ENCODE measurements at regions not wholly inside any gene's neighbourhood (a gene's known extent, or its start where the extent isn't known, plus 50 kb on each side); places are given as distances from the start of the nearest gene placed in this dataset.

- WGBS (ENCODE audit: insufficient coverage, insufficient replicate concordance, low lambda C conversion rate, missing lambda C conversion rate) = 0% methylated on average over 2 of the region's 2 CpGs
- no peak overlapping the region for H3K4me3 ChIP-seq
- H3K4me2 ChIP-seq (ENCODE audit: control insufficient read depth, insufficient read depth) = no peak overlapping the region
- CTCF ChIA-PET = no interaction called here
- no peaks in the 10 kb centered on the region for H4K20me1 ChIP-seq (ENCODE audit: control insufficient read depth, insufficient read depth)
- H3K27me3 ChIP-seq (replicated peaks in 1 of 2; ENCODE audit: control insufficient read depth in 2 of 2, insufficient read depth in 2 of 2, low read length in 1 of 2) = no peaks in the 10 kb centered on the region
- DNase-seq (ENCODE audit: low read depth, low spot score) = no peak
- no peak overlapping the region for H2AFZ ChIP-seq (ENCODE audit: control insufficient read depth, low read depth, low read length)
- H3K9me3 ChIP-seq (replicated peaks; ENCODE audit: control insufficient read depth, insufficient read depth, low read length) = no peaks in the 10 kb centered on the region
- intact Hi-C loops (cut with micrococcal nuclease; ENCODE audit: unreplicated experiment) (no loop called here), in situ Hi-C loops (cut with MboI) (no loop called here)
- H3K27ac ChIP-seq (ENCODE audit: control insufficient read depth, insufficient read depth) = no peak overlapping the region
- POLR2A ChIA-PET = no interaction called here
- RAD21 ChIA-PET (ENCODE audit: unreplicated experiment) = no interaction called here
- no peak overlapping the region for H3K9ac ChIP-seq (ENCODE audit: control insufficient read depth, insufficient read depth, low read length)
- SMC1A ChIA-PET (ENCODE audit: uncharacterized antibody, unreplicated experiment) = no interaction called here
- H3K36me3 ChIP-seq (ENCODE audit: control insufficient read depth in 2 of 2, insufficient read depth in 2 of 2, low read length in 1 of 2) = no peaks in the 10 kb centered on the region
- FAIRE-seq = no peak
- no peaks in the 10 kb centered on the region for H3K4me1 ChIP-seq (ENCODE audit: control insufficient read depth, insufficient read depth, low read length)
- TF ChIP-seq POLR2AphosphoS2 (IDR thresholded peaks at IDR 0.05; ENCODE audit: low read depth, low read length) = no peak
- TF ChIP-seq ETV6 (conservative IDR thresholded peaks at IDR 0.05 in 1 of 2, IDR thresholded peaks at IDR 0.05 in 1 of 2; ENCODE audit: borderline replicate concordance in 1 of 2, low read depth in 1 of 2) = no peak
- no peak for TF ChIP-seq SIN3A (IDR thresholded peaks at IDR 0.05; ENCODE audit: low read depth, low read length)
- no peak for TF ChIP-seq ZNF274 (IDR thresholded peaks at IDR 0.05; ENCODE audit: insufficient read depth, insufficient read length)
- TF ChIP-seq RCOR1 (conservative IDR thresholded peaks at IDR 0.05; ENCODE audit: low read depth, low read length) = no peak
- no peak for TF ChIP-seq POLR2AphosphoS5 (IDR thresholded peaks at IDR 0.05; ENCODE audit: low read length)
- no peak for TF ChIP-seq BCL11A (IDR thresholded peaks at IDR 0.05; ENCODE audit: low read depth, low read length)
- TF ChIP-seq WRNIP1 (IDR thresholded peaks at IDR 0.05; ENCODE audit: borderline replicate concordance, low read depth, low read length) = no peak
- no TSS peak for BruUV-seq (replicated peaks)
- H3K79me2 ChIP-seq (ENCODE audit: control insufficient read depth, insufficient read depth, low read length) = no peaks in the 10 kb centered on the region
- no peak for ATAC-seq
These were observed 295.4 kb downstream of the SLITRK6 start for GRCh38 chr13:85503797-85504196.

- Histone ChIP-seq H3K4me1 (ENCODE audit: control insufficient read depth, insufficient read depth, low read length) (no peaks in the 10 kb centered on the region), H3K4me3 (no peak overlapping the region), H3K9ac (ENCODE audit: control insufficient read depth, insufficient read depth, low read length) (no peak overlapping the region), H3K27ac (ENCODE audit: control insufficient read depth, insufficient read depth) (no peak overlapping the region), H3K4me2 (ENCODE audit: control insufficient read depth, insufficient read depth) (no peak overlapping the region), H3K9me3 (replicated peaks; ENCODE audit: control insufficient read depth, insufficient read depth, low read length) (no peaks in the 10 kb centered on the region), H3K27me3 (replicated peaks in 1 of 2; ENCODE audit: control insufficient read depth in 2 of 2, insufficient read depth in 2 of 2, low read length in 1 of 2) (no peaks in the 10 kb centered on the region), H3K79me2 (ENCODE audit: control insufficient read depth, insufficient read depth, low read length) (no peaks in the 10 kb centered on the region), H3K36me3 (ENCODE audit: control insufficient read depth in 2 of 2, insufficient read depth in 2 of 2, low read length in 1 of 2) (no peaks in the 10 kb centered on the region), H2AFZ (ENCODE audit: control insufficient read depth, low read depth, low read length) (no peak overlapping the region), H4K20me1 (ENCODE audit: control insufficient read depth, insufficient read depth) (no peaks in the 10 kb centered on the region)
- DNase-seq (ENCODE audit: low read depth, low spot score) (no peak), FAIRE-seq (no peak), ATAC-seq (no peak)
- in situ Hi-C loops (cut with MboI) (no loop called here), intact Hi-C loops (cut with micrococcal nuclease; ENCODE audit: unreplicated experiment) (no loop called here)
- SMC1A ChIA-PET (ENCODE audit: uncharacterized antibody, unreplicated experiment) = interaction anchor here (0.6 kb wide), 1 partner anchor 80 kb away, joined by 3 read pairs; no protein-coding TSS in a partner anchor
- POLR2A ChIA-PET = no interaction called here
- RAD21 ChIA-PET (ENCODE audit: unreplicated experiment) = no interaction called here
- CTCF ChIA-PET = no interaction called here
- BruUV-seq (replicated peaks) = no TSS peak
- TF ChIP-seq MTA2 (IDR thresholded peaks at IDR 0.05; ENCODE audit: low read depth) = no peak
- TF ChIP-seq STAT3 (IDR thresholded peaks at IDR 0.05; ENCODE audit: low read depth, low read length) = no peak
- no peak for TF ChIP-seq PRDM15 (CRISPR knock-in tag; IDR thresholded peaks at IDR 0.05)
- no peak for TF ChIP-seq RFX5 (IDR thresholded peaks at IDR 0.05; ENCODE audit: low read depth, low read length)
- TF ChIP-seq NRF1 (conservative IDR thresholded peaks at IDR 0.05; ENCODE audit: low read depth, low read length) = no peak
- TF ChIP-seq MTA3 (IDR thresholded peaks at IDR 0.05; ENCODE audit: borderline replicate concordance, low read length) = no peak
These were observed 297.6 kb downstream of the SLITRK6 start for GRCh38 chr13:85501616-85502015.
